T-cell (primary cell): ENCODE measurements at regions not wholly inside any gene's neighbourhood (a gene's known extent, or its start where the extent isn't known, plus 50 kb on each side); places are given as distances from the start of the nearest gene placed in this dataset.

Experiments used
- ATAC-seq, 4 experiments: fragments of 200-7000 bp in 3 of 4; fragments of 150-1000 bp in 1 of 4; cut with Tn5 transposase; replicated peaks in 1 of 4; 1 replicate in 3 of 4; 2 replicates in 1 of 4; pipeline ENCODE4 v1.10.0; 2021; ENCODE audit warnings: moderate library complexity in 3 of 4, mild to moderate bottlenecking in 2 of 4, moderate number of reproducible peaks in 1 of 4
- CTCF ChIA-PET, 2 donors: fragments of 300-600 bp; sonication (Branson Sonifier 250); formaldehyde crosslinking; loops; one replicate each; lab custom pipeline; 2022; ENCODE audit warnings: antibody characterized with exemption in 2 of 2; lab: Charles Lee
- POLR2A ChIA-PET, 2 donors: fragments of 300-600 bp; sonication (Branson Sonifier 250); formaldehyde crosslinking; loops; one replicate each; lab custom pipeline; 2022; ENCODE audit warnings: antibody characterized with exemption in 2 of 2; lab: Charles Lee
- DNase-seq, 35 experiments: peaks; one replicate each; pipeline versions ENCODE4 v3.0.0 to v3.0.0-alpha.2; 2013 to 2023
- H3K27ac ChIP-seq: one replicate; pipeline ENCODE4 v1.5.1; 2013; ENCODE audit warnings: low read length
- H3K27me3 ChIP-seq, 2 experiments: replicated peaks in 1 of 2; 1 replicate in 1 of 2; 2 replicates in 1 of 2; pipeline versions ENCODE4 v1.6.1 to v1.7.0; 2013; ENCODE audit warnings: low read length in 1 of 2, mixed read lengths in 1 of 2; ENCODE audit not compliant: control insufficient read depth in 2 of 2, insufficient read depth in 2 of 2; ENCODE audit errors: extremely low read depth in 1 of 2
- H3K36me3 ChIP-seq, 2 donors: 1 replicate in 1 of 2; 2 replicates in 1 of 2; pipeline versions ENCODE4 v1.6.1 to v1.7.0; 2013; ENCODE audit warnings: low read length in 1 of 2; ENCODE audit not compliant: control insufficient read depth in 2 of 2, insufficient read depth in 1 of 2; ENCODE audit errors: extremely low read depth in 1 of 2
- H3K4me1 ChIP-seq, 2 experiments: 1 replicate in 1 of 2; 2 replicates in 1 of 2; pipeline versions ENCODE4 v1.6.1 to v1.7.0; 2013; ENCODE audit warnings: low read length in 2 of 2, mixed read lengths in 1 of 2; ENCODE audit not compliant: insufficient read depth in 2 of 2, control insufficient read depth in 1 of 2; ENCODE audit errors: extremely low read depth in 1 of 2
- H3K4me3 ChIP-seq, 2 donors: 1 replicate in 1 of 2; 2 replicates in 1 of 2; pipeline versions ENCODE4 v1.5.1 to v1.7.0; 2013; ENCODE audit warnings: mild to moderate bottlenecking in 2 of 2, low read length in 1 of 2, moderate library complexity in 1 of 2; ENCODE audit not compliant: control insufficient read depth in 1 of 2; ENCODE audit errors: extremely low read depth in 1 of 2
- H3K9me3 ChIP-seq: 2 replicates; pipeline ENCODE4 v1.7.0; 2013
- H3K27ac Mint-ChIP-seq, 2 donors: one replicate each; pipeline ENCODE4 v1.8.0; 2020 to 2021; ENCODE audit warnings: mild to moderate bottlenecking in 2 of 2, mixed read lengths in 2 of 2
- H3K27me3 Mint-ChIP-seq, 2 donors: one replicate each; pipeline ENCODE4 v1.8.0; 2021 to 2022; ENCODE audit warnings: mixed read lengths in 2 of 2
- H3K36me3 Mint-ChIP-seq: one replicate; pipeline ENCODE4 v1.8.0; 2021; ENCODE audit warnings: mixed read lengths
- H3K4me1 Mint-ChIP-seq, 3 donors: one replicate each; pipeline ENCODE4 v1.8.0; 2020 to 2022; ENCODE audit warnings: mixed read lengths in 3 of 3, mild to moderate bottlenecking in 1 of 3
- H3K4me3 Mint-ChIP-seq, 3 donors: one replicate each; pipeline ENCODE4 v1.8.0; 2020 to 2022; ENCODE audit warnings: mild to moderate bottlenecking in 3 of 3, mixed read lengths in 3 of 3, moderate library complexity in 3 of 3
- H3K9me3 Mint-ChIP-seq, 3 donors: one replicate each; pipeline ENCODE4 v1.8.0; 2020 to 2022; ENCODE audit warnings: mixed read lengths in 3 of 3
- whole genome bisulfite sequencing: methylation state at CpG from one replicate; pipeline ENCODE4 v1.1.5; 2013; ENCODE audit warnings: missing lambda C conversion rate; ENCODE audit not compliant: insufficient coverage; 5-methylcytosine and 5-hydroxymethylcytosine counted together

GRCh38 chr2:147385600-147385999 is 459.2 kb upstream of the ACVR2A start:
- H3K27me3 ChIP-seq: no peaks in the 10 kb centered on the region
- POLR2A ChIA-PET: no interaction called here
- no peak overlapping the region for H3K4me3 ChIP-seq
- ATAC-seq (no peak), DNase-seq (no peak)
- H3K9me3 ChIP-seq: no peaks in the 10 kb centered on the region
- Mint-ChIP-seq H3K27me3 (peaks cover 4 to 5% of the 10 kb centered on the region in 2 donors), H3K4me3 (no peak overlapping the region), H3K36me3 (no peaks in the 10 kb centered on the region), H3K9me3 (no peaks in the 10 kb centered on the region), H3K27ac (no peak overlapping the region), H3K4me1 (no peaks in the 10 kb centered on the region)
- H3K4me1 ChIP-seq: no peaks in the 10 kb centered on the region
- no peaks in the 10 kb centered on the region for H3K36me3 ChIP-seq
- CTCF ChIA-PET: no interaction called here
- WGBS: 0% methylated on average over 1 of the region's 1 CpG
- H3K27ac ChIP-seq: no peak overlapping the region

GRCh38 chr2:147384659-147385058 is 460.2 kb upstream of the ACVR2A start:
- no peak overlapping the region for H3K4me3 Mint-ChIP-seq
- H3K9me3 ChIP-seq: no peaks in the 10 kb centered on the region
- WGBS: no CpG with 5 or more reads among the region's 2 CpGs

GRCh38 chr2:147382322-147382948 is 462.4 kb upstream of the ACVR2A start:
- Mint-ChIP-seq H3K9me3 (no peaks in the 10 kb centered on the region), H3K36me3 (no peaks in the 10 kb centered on the region), H3K4me1 (no peaks in the 10 kb centered on the region), H3K4me3 (no peak overlapping the region), H3K27me3 (no peaks in the 10 kb centered on the region), H3K27ac (no peak overlapping the region)
- ATAC-seq: no peak
- Histone ChIP-seq H3K36me3 (no peaks in the 10 kb centered on the region), H3K9me3 (no peaks in the 10 kb centered on the region), H3K4me3 (no peak overlapping the region), H3K27ac (no peak overlapping the region), H3K27me3 (no peaks in the 10 kb centered on the region), H3K4me1 (no peaks in the 10 kb centered on the region)
- ChIA-PET CTCF (no interaction called here), POLR2A (no interaction called here)
- WGBS: 87% methylated on average over 3 of the region's 3 CpGs
- no peak for DNase-seq

More at GRCh38 chr2:147384659-147385058, 460.2 kb upstream of the ACVR2A start:
- H3K4me1 ChIP-seq: no peaks in the 10 kb centered on the region
- H3K27ac ChIP-seq: no peak overlapping the region
- DNase-seq: no peak
- Mint-ChIP-seq H3K27ac (no peak overlapping the region), H3K4me1 (no peaks in the 10 kb centered on the region), H3K36me3 (no peaks in the 10 kb centered on the region), H3K27me3 (peaks cover 2 to 5% of the 10 kb centered on the region in 2 donors), H3K9me3 (no peaks in the 10 kb centered on the region)
- ATAC-seq: no peak
- no peaks in the 10 kb centered on the region for H3K27me3 ChIP-seq
- no peak overlapping the region for H3K4me3 ChIP-seq
- ChIA-PET CTCF (no interaction called here), POLR2A (no interaction called here)
- H3K36me3 ChIP-seq: no peaks in the 10 kb centered on the region

GRCh38 chr2:147378403-147378802 is 466.4 kb upstream of the ACVR2A start:
- no peak for DNase-seq
- Mint-ChIP-seq H3K4me1 (peaks cover 0 to 4% (median 2%) of the 10 kb centered on the region in 3 donors), H3K27me3 (no peaks in the 10 kb centered on the region), H3K27ac (no peak overlapping the region), H3K36me3 (no peaks in the 10 kb centered on the region), H3K4me3 (no peak overlapping the region), H3K9me3 (no peaks in the 10 kb centered on the region)
- Histone ChIP-seq H3K4me3 (no peak overlapping the region), H3K27me3 (no peaks in the 10 kb centered on the region), H3K36me3 (no peaks in the 10 kb centered on the region), H3K4me1 (no peaks in the 10 kb centered on the region), H3K27ac (no peak overlapping the region), H3K9me3 (no peaks in the 10 kb centered on the region)
- ATAC-seq: no peak
- no CpG with 5 or more reads among the region's 1 CpG for WGBS
- ChIA-PET POLR2A (interaction anchor here (0.5 to 0.6 kb wide), 4 partner anchors 142 to 624 kb away, joined by 3 to 8 read pairs (median 4); no protein-coding TSS in a partner anchor), CTCF (interaction anchor here in 1 of 2 donors (0.5 kb wide), 1 partner anchor 453 kb away, joined by 3 read pairs; no protein-coding TSS in a partner anchor)

- H3K27ac Mint-ChIP-seq: no peak overlapping the region
- H3K4me3 Mint-ChIP-seq: no peak overlapping the region
- no peaks in the 10 kb centered on the region for H3K4me1 ChIP-seq
- POLR2A ChIA-PET: no interaction called here
- no peak overlapping the region for H3K4me3 ChIP-seq
- DNase-seq (no peak), ATAC-seq (no peak)
- no peaks in the 10 kb centered on the region for H3K36me3 ChIP-seq
- H3K4me1 Mint-ChIP-seq: peaks cover 0 to 4% (median 3%) of the 10 kb centered on the region in 3 donors
- H3K27ac ChIP-seq: no peak overlapping the region
- no peaks in the 10 kb centered on the region for H3K9me3 ChIP-seq
- H3K27me3 Mint-ChIP-seq: no peaks in the 10 kb centered on the region
- no peaks in the 10 kb centered on the region for H3K27me3 ChIP-seq
- H3K9me3 Mint-ChIP-seq: no peaks in the 10 kb centered on the region
- 25% methylated on average over 1 of the region's 1 CpG for WGBS
- CTCF ChIA-PET: no interaction called here
- no peaks in the 10 kb centered on the region for H3K36me3 Mint-ChIP-seq
Measured at GRCh38 chr2:147375073-147375472, 469.8 kb upstream of the ACVR2A start.

GRCh38 chr2:147374423-147374811 is 470.4 kb upstream of the ACVR2A start:
- H3K27me3 ChIP-seq: no peaks in the 10 kb centered on the region
- ATAC-seq (no peak), DNase-seq (no peak)
- H3K9me3 ChIP-seq: no peaks in the 10 kb centered on the region
- H3K36me3 ChIP-seq: no peaks in the 10 kb centered on the region
- no peak overlapping the region for H3K27ac ChIP-seq
- Mint-ChIP-seq H3K4me1 (peaks cover 0 to 4% (median 3%) of the 10 kb centered on the region in 3 donors), H3K27ac (no peak overlapping the region), H3K4me3 (no peak overlapping the region), H3K27me3 (no peaks in the 10 kb centered on the region), H3K36me3 (no peaks in the 10 kb centered on the region), H3K9me3 (no peaks in the 10 kb centered on the region)
- H3K4me3 ChIP-seq: no peak overlapping the region
- CTCF ChIA-PET: no interaction called here
- no peaks in the 10 kb centered on the region for H3K4me1 ChIP-seq
- POLR2A ChIA-PET: no interaction called here
